ENCODE measurements at regions not wholly inside any gene's neighbourhood (a gene's known extent, or its start where the extent isn't known, plus 50 kb on each side); places are given as distances from the start of the nearest gene placed in this dataset.

DNA sequence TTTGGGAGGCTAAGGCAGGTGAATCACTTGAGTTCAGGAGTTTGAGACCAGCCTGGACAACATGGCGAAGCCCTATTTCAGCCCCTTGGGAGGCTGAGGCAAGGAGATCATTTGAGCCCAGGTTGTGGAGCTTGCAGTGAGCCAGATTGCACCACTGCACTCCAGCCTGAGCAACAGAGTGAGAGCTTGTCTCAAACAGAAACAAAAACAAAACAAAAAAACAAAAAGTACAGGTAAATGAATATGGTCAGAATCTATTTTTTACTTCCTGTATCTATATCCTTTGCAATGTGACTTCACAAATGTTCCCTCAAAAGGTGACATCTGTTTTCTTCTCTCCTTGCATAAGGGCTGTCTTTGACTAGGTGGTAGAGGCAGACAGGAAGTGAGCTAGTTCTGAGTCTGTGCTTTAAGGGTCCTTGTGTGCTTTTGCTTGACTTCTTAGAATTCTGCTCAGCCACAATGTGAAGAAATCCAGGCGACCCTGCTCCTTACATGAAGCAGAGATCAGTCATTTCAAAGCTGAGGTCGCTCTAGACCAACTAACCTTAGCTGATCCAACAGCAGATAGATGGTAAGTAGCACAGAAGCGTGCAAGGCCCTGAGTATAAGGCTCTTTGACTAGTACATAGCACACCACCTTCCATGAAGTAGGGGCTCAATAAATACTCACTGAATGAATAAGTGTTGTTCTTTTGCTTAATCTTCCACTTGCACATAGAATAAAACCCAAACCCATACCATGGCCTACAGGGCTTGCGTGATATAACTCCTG, 423.2 kb upstream of the PCDH15 start:
- no peak for DNase-seq
- no peak overlapping the region for H3K4me3 Mint-ChIP-seq
- no peaks in the 10 kb centered on the region for H3K36me3 Mint-ChIP-seq (ENCODE audit: low read depth)
- intact Hi-C loops (cut with micrococcal nuclease): no loop called here
- no peaks in the 10 kb centered on the region for H3K4me1 Mint-ChIP-seq (ENCODE audit: low read depth)
- H3K27me3 Mint-ChIP-seq (ENCODE audit: low read depth): no peaks in the 10 kb centered on the region
- peaks cover 6% of the 10 kb centered on the region for H3K9me3 Mint-ChIP-seq
- no peak overlapping the region for H3K27ac Mint-ChIP-seq
- CTCF ChIA-PET: no interaction called here

DNA sequence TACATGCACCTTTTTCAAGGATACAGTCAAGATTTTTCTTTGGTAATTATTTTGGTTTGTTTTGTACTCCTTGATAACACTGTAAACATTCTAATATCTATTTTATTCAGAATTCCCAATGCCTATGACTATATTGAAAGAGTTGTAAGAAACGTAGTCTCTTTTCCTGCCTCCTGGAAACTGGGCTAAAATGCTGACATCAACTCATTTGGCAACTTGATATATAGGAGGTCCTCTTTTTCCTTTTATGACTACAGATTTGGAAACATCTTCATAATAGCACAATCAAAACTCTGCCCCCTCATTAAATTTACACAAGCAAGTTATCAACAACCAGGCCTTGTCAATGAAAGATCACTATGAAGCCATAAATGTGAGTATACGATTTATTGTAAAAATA, 422.3 kb upstream of the PCDH15 start:
- no peaks in the 10 kb centered on the region for H3K36me3 Mint-ChIP-seq (ENCODE audit: low read depth)
- no peaks in the 10 kb centered on the region for H3K4me1 Mint-ChIP-seq (ENCODE audit: low read depth)
- intact Hi-C loops (cut with micrococcal nuclease): no loop called here
- peaks cover 6% of the 10 kb centered on the region for H3K9me3 Mint-ChIP-seq
- no peaks in the 10 kb centered on the region for H3K27me3 Mint-ChIP-seq (ENCODE audit: low read depth)
- CTCF ChIA-PET: no interaction called here
- H3K4me3 Mint-ChIP-seq: no peak overlapping the region
- DNase-seq: no peak
- no peak overlapping the region for H3K27ac Mint-ChIP-seq

DNA sequence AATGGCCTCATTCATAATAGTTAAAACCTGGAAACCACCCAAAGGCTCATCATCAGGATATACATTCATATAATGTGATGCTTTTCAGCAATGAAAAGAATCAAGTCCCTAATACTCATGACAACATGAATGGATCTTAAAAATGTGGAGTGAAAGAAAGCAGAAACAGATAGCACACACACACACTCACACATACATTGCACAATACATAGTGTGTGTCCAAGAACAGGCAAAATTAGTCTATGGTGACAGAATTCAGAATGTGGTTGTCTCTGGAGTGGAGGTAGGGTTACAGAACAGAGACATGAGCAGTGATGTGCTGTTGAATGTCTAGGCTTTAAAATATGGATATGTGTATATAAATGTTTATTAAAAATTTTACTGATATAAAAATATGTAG, 419.9 kb upstream of the PCDH15 start:
- DNase-seq: no peak
- no peaks in the 10 kb centered on the region for H3K4me1 Mint-ChIP-seq (ENCODE audit: low read depth)
- H3K27ac Mint-ChIP-seq: no peak overlapping the region

DNA sequence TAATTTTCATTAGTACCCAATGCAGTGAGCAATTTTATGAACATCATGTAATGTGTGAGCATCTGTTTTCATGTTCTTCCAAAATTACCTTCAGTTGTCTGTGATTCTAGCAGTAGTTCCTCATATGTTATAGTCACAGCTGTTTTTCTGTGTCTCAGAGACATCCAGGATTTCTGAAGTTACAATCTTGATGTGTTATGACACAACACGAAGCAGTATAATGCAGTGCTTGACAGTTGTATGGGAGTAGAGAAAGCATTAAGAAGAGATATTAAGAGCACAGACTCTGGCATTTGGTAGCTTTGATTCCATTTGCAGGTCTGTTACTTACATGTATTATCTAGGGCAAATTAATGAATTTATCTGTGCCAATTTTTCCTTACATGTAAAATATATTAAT, 414.7 kb upstream of the PCDH15 start:
- CTCF ChIA-PET: no interaction called here
- Mint-ChIP-seq H3K9me3 (peaks cover 3% of the 10 kb centered on the region), H3K4me1 (ENCODE audit: low read depth) (no peaks in the 10 kb centered on the region), H3K36me3 (ENCODE audit: low read depth) (no peaks in the 10 kb centered on the region), H3K4me3 (no peak overlapping the region), H3K27ac (no peak overlapping the region), H3K27me3 (ENCODE audit: low read depth) (no peaks in the 10 kb centered on the region)
- DNase-seq: no peak
- intact Hi-C loops (cut with micrococcal nuclease): no loop called here

More for the DNA sequence above, 419.9 kb upstream of the PCDH15 start:
- no peaks in the 10 kb centered on the region for H3K36me3 Mint-ChIP-seq (ENCODE audit: low read depth)
- CTCF ChIA-PET: no interaction called here
- H3K27me3 Mint-ChIP-seq (ENCODE audit: low read depth): no peaks in the 10 kb centered on the region
- H3K4me3 Mint-ChIP-seq: no peak overlapping the region
- peaks cover 4% of the 10 kb centered on the region for H3K9me3 Mint-ChIP-seq
- intact Hi-C loops (cut with micrococcal nuclease): no loop called here

DNA sequence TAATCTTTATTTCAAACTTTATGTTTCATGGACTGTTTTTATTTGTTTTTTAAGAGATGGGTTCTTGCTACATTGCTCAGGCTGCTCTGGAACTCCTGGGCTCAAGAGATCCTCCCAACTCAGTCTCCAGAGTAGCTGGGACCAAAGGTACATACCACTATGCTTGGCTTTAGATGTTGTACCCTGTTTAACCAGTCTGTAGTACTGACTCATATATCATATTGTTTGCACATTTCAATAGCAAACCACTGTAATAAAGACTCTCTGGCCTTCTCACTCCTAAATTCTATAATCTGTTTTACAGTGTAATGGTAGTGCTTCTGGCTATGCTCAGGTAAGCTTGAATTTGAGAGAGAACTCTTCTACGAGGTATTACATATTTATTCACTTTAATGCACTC, 413.6 kb upstream of the PCDH15 start:
- H3K4me1 Mint-ChIP-seq (ENCODE audit: low read depth): no peaks in the 10 kb centered on the region
- no peak overlapping the region for H3K27ac Mint-ChIP-seq
- H3K9me3 Mint-ChIP-seq: peaks cover 5% of the 10 kb centered on the region
- intact Hi-C loops (cut with micrococcal nuclease): no loop called here
- no peaks in the 10 kb centered on the region for H3K36me3 Mint-ChIP-seq (ENCODE audit: low read depth)
- H3K27me3 Mint-ChIP-seq (ENCODE audit: low read depth): no peaks in the 10 kb centered on the region
- no peak for DNase-seq
- H3K4me3 Mint-ChIP-seq: no peak overlapping the region
- CTCF ChIA-PET: no interaction called here

DNA sequence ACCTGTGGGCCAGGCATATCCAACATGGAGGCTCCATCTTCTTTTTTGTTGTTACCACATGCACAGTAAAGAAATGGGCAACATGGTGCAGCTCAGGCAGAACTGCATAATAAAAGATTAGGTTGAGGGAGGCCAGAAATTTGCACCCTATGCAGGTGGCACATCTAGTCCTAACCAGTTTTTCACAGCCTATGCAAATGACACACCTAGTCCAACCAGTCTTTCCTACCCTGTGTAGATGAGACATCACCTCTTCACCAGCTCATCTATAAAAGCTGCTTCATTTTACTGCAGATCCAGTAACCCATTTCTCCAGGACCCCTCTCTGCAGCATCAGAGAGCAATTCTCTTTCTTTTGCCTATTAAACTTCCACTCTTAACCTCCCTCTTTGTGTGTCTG, 411.0 kb upstream of the PCDH15 start:
- Mint-ChIP-seq H3K9me3 (peaks cover 11% of the 10 kb centered on the region), H3K27ac (no peak overlapping the region), H3K27me3 (ENCODE audit: low read depth) (no peaks in the 10 kb centered on the region), H3K4me3 (no peak overlapping the region), H3K36me3 (ENCODE audit: low read depth) (no peaks in the 10 kb centered on the region), H3K4me1 (ENCODE audit: low read depth) (no peaks in the 10 kb centered on the region)
- CTCF ChIA-PET: no interaction called here
- intact Hi-C loops (cut with micrococcal nuclease): no loop called here
- no peak for DNase-seq

DNA sequence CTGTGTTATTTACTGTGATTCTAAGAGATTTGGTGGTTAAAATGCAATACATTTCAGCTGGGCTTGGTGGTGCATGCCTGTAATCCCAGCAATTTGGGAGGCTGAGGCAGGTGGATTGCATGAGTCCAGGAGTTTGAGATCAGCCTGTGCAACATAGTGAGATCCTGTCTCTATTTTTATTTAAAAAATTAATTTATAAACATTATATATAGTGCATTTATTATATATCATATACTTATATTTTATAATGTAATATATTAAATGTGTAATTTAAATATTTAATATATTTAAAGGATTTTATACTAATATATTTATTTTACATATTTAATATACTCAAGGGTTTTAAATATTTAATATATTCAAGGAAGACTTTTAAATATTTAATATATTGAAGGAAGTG, 402.8 kb upstream of the PCDH15 start:
- peaks cover 10% of the 10 kb centered on the region for H3K9me3 Mint-ChIP-seq

DNA sequence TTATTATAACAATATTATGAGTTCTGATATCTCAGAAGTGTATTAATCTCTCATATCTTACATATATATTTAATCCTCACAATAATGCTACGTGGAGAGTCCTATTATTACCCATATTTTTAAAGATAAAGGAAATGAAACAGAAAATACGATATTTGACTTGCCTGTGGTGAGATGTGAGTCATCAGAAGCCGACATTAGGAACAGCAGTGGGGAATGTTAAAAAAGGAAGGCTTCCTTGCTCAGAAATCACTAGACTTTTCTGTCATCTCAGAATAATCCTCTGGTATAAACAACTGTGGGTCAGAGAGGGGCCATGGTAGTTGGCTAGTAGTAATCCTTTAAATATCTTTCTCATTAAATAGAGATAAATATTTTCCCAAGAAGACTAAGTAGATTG, 402.3 kb upstream of the PCDH15 start:
- Mint-ChIP-seq H3K36me3 (ENCODE audit: low read depth) (no peaks in the 10 kb centered on the region), H3K4me3 (no peak overlapping the region), H3K27me3 (ENCODE audit: low read depth) (no peaks in the 10 kb centered on the region), H3K9me3 (peaks cover 10% of the 10 kb centered on the region), H3K4me1 (ENCODE audit: low read depth) (no peaks in the 10 kb centered on the region), H3K27ac (no peak overlapping the region)
- CTCF ChIA-PET: no interaction called here
- intact Hi-C loops (cut with micrococcal nuclease): no loop called here
- DNase-seq: no peak

More for the DNA sequence above, 402.8 kb upstream of the PCDH15 start:
- Mint-ChIP-seq H3K4me3 (no peak overlapping the region), H3K27me3 (ENCODE audit: low read depth) (no peaks in the 10 kb centered on the region), H3K4me1 (ENCODE audit: low read depth) (no peaks in the 10 kb centered on the region), H3K36me3 (ENCODE audit: low read depth) (no peaks in the 10 kb centered on the region), H3K27ac (no peak overlapping the region)
- intact Hi-C loops (cut with micrococcal nuclease): no loop called here
- CTCF ChIA-PET: no interaction called here
- DNase-seq: no peak

DNA sequence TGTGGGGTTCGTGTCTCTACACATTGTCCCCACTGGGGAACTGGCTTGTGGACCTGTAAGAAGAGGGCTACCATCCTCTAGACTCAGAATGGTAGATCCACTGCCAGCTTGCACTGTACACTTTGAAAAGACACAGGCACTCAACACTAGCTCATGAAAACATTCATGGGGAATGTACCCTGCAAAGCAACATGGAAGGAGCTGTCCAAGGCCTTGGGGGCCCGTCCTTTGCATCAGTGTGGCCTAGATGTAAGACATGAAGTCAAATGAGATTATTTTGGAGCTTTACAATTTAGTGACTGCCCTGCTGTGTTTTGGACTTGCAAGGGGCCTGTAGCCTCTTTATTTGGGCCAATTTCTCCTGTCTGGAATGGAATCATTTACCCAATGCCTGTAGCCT, 399.0 kb upstream of the PCDH15 start:
- CTCF ChIA-PET: interaction anchor here (0.6 kb wide), 1 partner anchor 43 kb away, joined by 3 read pairs; no protein-coding TSS in a partner anchor
- intact Hi-C loops (cut with micrococcal nuclease): no loop called here
- Mint-ChIP-seq H3K4me3 (no peak overlapping the region), H3K9me3 (peaks cover 11% of the 10 kb centered on the region), H3K27ac (no peak overlapping the region), H3K4me1 (ENCODE audit: low read depth) (no peaks in the 10 kb centered on the region), H3K27me3 (ENCODE audit: low read depth) (no peaks in the 10 kb centered on the region), H3K36me3 (ENCODE audit: low read depth) (no peaks in the 10 kb centered on the region)
- DNase-seq: no peak

DNA sequence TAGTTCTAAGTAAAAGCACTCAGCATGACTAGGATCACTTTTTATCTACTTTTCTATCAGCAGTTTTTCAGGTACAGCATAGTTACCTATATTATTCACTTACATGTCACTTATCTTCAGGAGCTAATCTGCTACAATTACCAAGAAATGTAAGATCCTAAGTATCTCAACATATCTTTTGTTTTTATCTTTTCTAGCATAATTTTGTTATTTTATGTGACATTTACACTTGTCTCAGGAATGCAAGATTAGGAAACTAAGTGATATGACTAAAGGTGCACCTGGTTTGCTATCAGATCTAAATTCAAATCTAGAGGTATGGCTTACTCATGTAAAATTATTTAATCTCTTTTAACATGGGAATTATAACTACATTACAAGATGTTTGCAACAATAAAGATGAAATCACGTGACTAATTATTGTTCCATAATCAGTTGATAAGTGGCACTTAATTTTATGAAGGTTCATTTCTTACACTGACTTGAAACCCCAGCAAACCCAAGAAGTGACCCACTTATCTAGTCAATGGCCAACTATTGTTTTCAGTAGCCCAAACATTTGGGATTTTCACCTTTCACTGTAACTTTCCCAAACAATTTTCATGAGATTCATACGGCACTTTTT, 390.3 kb upstream of the PCDH15 start:
- no peaks in the 10 kb centered on the region for H3K4me1 Mint-ChIP-seq (ENCODE audit: low read depth)
- CTCF ChIA-PET: no interaction called here
- H3K9me3 Mint-ChIP-seq: peaks cover 5% of the 10 kb centered on the region
- intact Hi-C loops (cut with micrococcal nuclease): no loop called here
- no peaks in the 10 kb centered on the region for H3K36me3 Mint-ChIP-seq (ENCODE audit: low read depth)
- no peak for DNase-seq
- no peaks in the 10 kb centered on the region for H3K27me3 Mint-ChIP-seq (ENCODE audit: low read depth)
- no peak overlapping the region for H3K27ac Mint-ChIP-seq
- no peak overlapping the region for H3K4me3 Mint-ChIP-seq

DNA sequence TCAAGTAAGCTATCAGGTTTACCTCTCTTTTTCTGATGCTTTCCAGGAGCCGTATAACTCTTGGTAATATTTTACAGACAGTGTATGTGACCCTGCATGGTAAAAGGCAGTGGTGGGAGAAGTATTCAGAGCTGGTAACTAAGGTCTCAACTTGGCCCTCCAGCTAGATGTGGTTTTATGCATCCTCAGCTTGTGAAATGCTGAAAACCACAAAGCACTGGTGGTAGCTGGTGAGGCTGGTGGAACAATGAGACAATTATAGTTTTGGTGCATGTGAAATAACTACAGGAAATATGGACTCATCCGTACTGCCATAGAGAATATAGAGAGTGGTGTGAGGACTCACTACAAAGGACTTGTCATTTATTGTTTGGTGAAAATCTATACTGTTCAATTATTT, 383.0 kb upstream of the PCDH15 start:
- H3K27ac Mint-ChIP-seq: no peak overlapping the region
- no peak overlapping the region for H3K4me3 Mint-ChIP-seq
- no peaks in the 10 kb centered on the region for H3K27me3 Mint-ChIP-seq (ENCODE audit: low read depth)
- CTCF ChIA-PET: no interaction called here
- intact Hi-C loops (cut with micrococcal nuclease): no loop called here
- DNase-seq: no peak
- H3K36me3 Mint-ChIP-seq (ENCODE audit: low read depth): no peaks in the 10 kb centered on the region
- no peaks in the 10 kb centered on the region for H3K4me1 Mint-ChIP-seq (ENCODE audit: low read depth)
- peaks cover 9% of the 10 kb centered on the region for H3K9me3 Mint-ChIP-seq

DNA sequence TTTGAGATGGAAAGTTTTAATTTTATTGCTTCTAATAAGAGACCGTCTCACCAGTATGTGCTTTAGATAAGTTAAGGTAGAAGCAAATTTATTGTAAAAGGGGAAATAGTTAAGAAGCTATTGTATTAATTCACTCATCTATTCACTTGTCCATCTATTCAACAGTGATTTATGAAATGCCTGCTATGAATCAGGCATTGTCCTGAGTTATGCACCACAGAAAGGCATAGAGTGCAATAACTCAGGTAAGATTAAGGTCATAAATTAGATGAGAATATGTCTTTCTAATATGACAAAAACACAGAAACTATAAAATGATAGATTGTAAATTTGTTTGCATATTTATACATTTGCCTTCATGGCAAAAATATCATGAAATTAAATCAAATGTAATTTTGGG, 379.3 kb upstream of the PCDH15 start:
- Mint-ChIP-seq H3K4me1 (ENCODE audit: low read depth) (no peaks in the 10 kb centered on the region), H3K9me3 (peaks cover 9% of the 10 kb centered on the region), H3K27me3 (ENCODE audit: low read depth) (no peaks in the 10 kb centered on the region), H3K27ac (no peak overlapping the region), H3K36me3 (ENCODE audit: low read depth) (no peaks in the 10 kb centered on the region), H3K4me3 (no peak overlapping the region)
- CTCF ChIA-PET: no interaction called here
- intact Hi-C loops (cut with micrococcal nuclease): no loop called here
- DNase-seq: no peak

DNA sequence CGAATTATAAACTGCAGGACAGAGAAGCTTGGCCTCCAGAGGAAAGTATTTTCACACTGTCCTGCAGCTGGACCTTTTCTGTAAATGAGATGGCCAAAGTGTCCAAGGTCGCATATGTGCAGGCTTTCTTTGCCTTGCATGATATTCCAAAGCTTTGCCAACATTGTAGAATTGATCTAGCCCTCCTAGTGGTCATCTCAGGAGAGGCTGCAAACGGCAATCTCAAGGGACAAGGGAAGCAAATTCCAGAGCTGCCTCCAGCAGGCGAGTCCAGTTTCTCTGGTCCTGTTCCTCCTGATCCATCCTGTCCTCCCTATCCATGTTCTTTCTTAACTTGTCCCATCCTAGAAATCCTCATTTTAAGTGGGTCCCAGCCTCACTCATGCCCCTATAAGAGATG, 373.4 kb upstream of the PCDH15 start:
- DNase-seq: no peak
- Mint-ChIP-seq H3K36me3 (ENCODE audit: low read depth) (no peaks in the 10 kb centered on the region), H3K4me3 (no peak overlapping the region), H3K27me3 (ENCODE audit: low read depth) (no peaks in the 10 kb centered on the region), H3K4me1 (ENCODE audit: low read depth) (no peaks in the 10 kb centered on the region), H3K27ac (no peak overlapping the region), H3K9me3 (peaks cover 5% of the 10 kb centered on the region)
- CTCF ChIA-PET: interaction anchor here (0.9 kb wide), 1 partner anchor 16 kb away, joined by 3 read pairs; no protein-coding TSS in a partner anchor
- intact Hi-C loops (cut with micrococcal nuclease): no loop called here

All from activated naive CD4-positive, alpha-beta T cell treated with anti-CD3 and anti-CD28 coated beads for 36 hours (primary cell).